ELF-1 (cell line): ENCODE measurements at regions not wholly inside any gene's neighbourhood (a gene's known extent, or its start where the extent isn't known, plus 50 kb on each side); places are given as distances from the start of the nearest gene placed in this dataset.
"Not testable (repeated sequence)": the region's sequence is repeated elsewhere in the genome, so short reads cannot be mapped to it uniquely, and the experiment has no call there.

Experiments
- DNase-seq: peaks from one replicate; pipeline ENCODE4 v3.0.0-alpha.2; 2016; ENCODE audit warnings: low read depth, low spot score

DNA sequence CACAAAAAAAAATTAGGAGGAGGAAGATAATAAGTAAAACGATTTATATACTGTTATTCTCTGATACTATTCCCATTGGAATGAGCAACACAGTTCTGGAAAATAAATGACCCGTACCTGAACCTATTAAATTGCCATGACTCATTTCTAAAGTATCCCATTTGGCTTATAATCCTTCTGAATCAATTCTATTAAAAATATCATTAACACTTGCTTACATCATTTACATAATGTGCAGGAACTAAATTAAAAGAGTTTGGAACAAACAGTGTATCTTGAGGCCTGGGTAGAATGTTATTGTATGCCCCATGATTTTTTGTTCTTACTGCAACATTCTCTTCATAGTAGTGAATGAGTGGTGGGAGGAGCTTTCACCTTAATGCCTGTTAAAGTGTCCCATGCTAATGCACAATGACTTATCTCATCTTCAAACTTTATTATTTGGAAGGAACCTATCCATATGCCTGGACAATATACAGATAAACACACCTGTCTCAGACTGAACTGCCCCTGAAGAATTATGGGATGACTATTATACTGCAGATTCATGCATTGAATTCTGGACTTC, 549.9 kb upstream of the ACVR2A start:
- no peak for DNase-seq

DNA sequence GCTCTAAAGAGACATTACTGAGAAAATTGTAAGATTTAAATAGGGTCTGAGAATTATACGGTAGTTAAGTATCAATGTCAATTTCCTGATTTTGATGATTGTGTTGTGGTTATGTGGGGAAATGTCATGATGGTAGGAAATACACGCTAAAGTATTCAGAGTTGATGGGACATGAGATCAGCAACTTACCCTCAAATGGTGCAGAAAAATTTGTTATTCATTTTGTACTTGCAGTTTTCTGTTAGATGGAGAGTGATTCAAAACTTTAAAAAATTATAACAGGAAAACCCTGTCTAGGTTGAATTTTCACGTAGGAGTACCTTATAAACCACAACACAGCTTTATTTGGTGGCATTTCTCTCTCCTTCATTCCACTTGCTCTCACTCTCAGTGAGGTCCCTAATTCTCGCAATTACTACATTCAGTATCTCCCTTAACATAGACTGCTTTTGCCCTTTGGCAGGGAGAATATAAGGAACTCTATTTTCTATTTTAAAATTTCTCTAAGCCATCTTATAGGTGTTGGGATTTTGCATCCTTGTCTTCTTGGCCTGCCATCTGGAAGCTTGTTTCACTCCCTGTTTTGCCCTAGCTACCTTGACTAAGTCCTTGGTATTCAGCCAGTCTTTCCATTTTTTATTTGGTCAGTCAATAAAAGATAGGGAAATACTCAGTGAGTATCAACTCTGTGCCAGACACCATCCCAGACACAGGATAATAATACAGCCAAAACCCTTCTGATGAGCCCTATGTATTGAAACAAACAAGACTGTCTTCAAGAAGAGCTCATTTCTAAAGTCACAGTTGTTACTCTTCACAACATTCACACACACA, 550.6 kb upstream of the ACVR2A start:
- no peak for DNase-seq

DNA sequence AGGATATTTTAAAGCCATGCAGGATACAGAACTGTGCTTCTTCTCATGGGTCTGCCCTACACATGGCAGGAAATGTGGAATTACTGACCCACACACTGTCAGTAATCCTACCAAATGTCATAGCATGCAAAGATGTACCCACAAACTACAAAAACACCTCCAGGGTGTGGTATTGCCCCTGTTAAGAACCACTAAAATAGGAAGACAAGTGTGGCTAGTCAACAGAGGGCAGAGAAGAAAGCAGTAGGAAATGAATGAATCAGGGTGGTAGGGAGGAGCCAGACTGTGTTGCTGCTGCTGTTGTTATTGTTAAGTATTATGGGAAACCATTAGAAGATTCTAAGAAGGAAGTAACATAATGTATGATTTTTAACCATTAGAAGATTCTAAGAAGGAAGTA, 556.7 kb upstream of the ACVR2A start:
- DNase-seq: no peak

DNA sequence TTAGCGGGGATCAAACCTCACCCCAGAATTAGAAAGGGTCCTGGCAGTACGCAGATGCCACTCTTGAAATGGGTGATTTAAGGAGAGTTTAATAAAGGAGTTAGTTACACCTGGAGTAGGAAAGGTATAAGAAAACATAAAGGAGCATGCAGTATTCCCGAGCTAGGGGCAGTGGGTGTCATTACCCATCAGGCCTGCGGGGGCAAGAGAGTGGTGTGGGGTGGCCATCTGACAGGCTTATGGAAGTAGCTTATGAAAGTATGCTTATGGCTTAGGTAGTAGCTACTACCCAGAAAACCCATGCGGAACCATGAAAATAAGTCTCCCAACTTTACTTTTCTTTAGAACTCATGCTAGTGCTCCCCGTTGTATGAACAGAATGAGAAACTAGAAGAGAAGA, 568.9 kb upstream of the ACVR2A start:
- peak; percentile 9 for DNase-seq

DNA sequence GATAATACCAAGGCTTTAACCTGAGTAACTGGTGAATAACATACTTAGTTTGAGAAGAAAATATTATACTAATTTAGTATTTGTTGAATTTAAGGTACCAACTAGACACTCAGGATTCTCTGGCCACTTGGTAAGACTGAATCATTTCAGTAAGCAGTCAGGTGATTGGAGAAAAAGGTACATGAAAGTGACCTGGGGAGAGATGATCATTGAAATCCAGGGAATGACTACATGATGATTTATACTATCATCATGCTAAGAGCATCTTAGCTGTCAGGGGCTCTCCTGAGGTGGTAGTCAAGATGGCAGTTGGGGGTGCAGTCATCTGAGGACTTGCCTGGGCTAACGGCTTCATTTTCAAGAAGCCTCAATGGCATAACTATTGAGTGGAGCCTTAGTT, 571.2 kb upstream of the ACVR2A start:
- no peak for DNase-seq

DNA sequence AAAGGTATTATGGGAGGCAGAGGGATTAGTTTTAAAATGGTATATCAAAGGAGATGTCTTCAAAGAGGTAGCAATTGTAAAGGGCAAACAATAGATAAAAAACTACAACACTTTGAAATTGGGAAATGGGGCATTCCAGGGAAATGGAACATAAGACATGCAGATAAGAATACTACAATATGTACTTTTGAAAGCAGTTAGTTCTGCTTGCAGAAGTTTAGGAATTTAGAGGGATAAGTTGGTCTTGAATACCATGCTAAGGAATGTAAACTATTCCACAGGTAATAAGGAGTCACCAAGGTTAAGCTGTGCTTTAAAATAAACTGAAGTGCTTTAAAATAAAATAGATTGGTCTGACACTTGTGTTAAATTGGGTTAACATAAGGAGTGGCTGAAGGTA, 571.7 kb upstream of the ACVR2A start:
- no peak for DNase-seq

DNA sequence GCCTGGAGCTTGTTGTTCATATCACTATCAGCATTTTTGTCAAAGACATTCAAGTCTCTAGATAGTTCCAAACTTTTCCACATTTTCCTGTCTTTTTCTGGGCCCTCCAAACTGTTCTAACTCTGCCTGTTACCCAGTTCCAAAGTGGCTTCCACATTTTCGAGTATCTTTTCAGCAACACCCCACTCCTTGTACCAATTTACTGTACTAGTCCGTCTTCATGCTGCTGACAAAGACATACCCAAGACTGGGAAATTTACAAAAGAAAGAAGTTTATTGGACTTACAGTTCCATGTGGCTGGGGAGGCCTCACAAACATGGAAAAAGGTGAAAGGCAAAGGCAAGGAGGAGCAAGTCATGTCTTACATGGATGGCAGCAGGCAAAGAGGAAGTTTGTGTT, 575.2 kb upstream of the ACVR2A start:
- not testable (repeated sequence) for DNase-seq

DNA sequence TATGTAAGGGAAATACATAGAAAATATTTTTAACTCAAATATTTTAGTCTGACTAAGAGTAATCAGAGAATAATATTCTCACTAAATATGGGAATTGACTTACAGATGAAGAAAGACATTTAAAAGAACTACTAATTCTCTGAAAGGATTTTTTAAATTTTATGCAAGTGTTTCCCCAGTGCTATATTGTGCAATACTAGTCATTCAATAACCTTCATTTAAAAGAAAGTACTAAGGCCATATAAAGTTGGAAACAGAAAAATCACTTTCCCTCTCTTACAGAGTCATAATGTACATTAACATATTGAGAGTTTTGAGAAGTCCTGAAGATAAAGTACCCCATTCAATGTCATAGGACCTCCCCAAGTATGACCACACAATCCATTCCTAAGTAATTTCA, 584.6 kb upstream of the ACVR2A start:
- DNase-seq: no peak

DNA sequence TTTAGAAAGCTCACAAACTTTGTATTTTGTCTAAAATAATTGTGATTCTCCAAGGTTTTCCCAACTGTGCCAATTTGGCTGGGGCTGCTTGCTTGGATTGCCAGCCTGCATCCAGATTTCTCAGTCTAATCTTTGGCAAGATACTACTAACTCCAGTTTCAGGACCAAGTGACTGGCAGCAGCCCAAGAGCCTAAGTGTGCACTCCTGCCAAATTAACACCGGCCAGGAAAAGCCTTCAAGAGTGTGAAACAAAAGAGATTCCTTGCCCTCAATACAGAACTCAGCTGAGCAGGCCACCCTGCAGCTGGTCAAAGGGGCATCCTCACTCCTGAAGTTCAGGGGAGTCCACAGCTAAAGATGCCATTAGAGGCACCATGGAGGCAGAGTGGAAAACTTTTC, 589.0 kb upstream of the ACVR2A start:
- DNase-seq: no peak

DNA sequence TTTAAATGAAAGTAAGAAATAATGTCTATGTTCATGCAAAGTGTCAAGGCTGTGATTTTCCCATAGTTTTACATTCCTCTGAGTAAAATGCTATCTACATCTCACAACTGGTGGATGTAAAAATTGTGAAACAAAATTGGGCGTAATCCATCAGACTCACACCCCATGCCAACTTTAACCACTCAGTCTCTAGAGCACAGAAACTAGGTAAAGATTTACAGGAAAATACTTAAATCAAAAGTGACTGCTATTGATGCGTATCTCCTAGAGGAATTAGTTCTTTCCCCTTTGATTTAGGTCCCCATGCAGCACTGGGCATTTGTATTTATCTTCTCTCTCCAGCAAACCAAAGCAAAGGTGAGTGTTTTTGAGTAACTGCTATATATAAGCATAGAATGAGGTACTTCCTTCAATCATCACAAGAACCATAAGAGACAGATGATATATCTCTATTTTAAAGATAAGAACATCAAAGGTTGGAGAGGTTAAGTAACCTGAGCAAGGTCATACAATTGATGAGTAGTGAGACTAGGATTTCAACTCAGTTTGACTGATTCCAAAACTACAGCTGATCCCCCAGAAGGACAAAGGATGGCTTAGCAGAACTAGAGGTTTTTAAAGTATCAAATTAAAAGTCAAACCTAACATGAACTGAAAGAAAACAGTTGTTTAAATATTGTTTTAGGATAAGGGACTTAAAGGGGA, 594.0 kb upstream of the ACVR2A start:
- no peak for DNase-seq

DNA sequence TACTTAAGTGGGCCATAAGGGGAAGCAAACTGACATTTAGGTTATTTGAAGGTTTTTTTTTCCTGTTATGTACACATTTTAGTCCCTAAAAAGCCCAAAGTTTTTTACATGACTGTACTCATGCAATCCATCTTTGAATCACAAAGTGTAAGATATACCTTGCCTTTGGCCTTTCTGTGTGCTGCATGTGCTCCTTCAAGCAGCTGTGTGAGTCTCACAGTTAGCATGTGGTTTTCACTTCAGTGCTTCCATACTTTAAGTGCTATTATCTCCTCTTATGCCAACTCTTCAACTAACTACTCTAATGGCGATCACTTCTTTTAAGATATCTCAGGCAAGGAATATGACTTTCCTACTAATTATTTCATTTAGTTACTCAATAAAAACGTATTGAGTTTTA, 597.1 kb upstream of the ACVR2A start:
- no peak for DNase-seq

DNA sequence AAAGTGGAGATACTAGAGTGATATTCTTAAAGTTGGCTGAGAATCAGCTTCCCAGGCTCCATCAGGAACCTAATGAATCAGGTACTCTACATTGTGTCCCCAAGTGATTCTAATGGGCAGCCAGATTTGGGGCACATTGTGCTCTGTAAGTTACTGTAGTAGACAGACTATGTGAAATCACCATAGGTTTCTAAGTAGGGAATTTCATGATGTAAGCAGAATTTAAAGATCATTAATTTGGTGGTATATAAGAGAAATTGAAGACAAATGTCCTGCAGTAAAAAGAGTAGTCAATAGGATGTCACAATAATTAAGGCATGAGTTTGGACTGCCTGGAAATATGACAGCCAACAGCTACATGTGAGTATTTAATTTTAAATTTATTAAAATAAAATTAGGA, 602.4 kb upstream of the ACVR2A start:
- DNase-seq: no peak

DNA sequence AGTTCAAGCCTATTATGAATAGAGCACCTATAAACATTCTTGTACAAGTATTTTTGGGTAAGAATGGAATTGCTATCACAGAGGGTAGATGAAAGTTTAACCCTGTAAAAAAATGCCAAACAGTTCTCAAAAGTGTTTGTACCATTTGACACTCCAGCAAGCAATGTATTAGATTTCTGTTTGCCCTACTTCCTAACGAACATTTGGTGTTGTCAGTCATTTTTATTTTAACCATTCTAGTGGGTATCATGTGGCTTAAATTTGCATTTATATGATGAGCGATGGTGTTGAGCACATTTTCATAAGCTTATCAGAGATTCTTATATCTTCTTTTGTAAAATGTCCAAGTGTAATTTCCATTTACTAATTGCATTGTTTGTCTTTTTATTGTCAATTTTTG, 608.2 kb upstream of the ACVR2A start:
- DNase-seq: no peak

DNA sequence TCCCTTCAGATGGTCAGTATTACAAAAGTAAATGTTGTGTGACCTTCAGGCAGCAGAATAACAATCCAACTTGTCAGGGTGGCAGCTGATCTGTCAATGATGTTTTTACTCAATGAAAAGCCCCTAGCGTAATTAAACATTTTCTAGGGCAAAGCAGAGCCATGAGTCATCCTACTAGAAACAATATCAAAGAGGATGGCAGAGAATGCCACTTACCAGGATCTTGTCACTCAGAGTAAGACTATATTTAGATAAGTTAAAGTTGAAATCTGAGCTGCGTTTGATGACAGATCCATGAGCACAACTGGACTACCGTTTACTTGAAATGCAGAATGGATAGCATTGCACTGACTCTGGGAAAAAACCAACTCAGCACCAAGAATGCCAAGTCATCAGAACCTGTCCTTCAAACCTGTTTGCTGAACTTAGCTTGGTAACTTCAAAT, 612.6 kb upstream of the ACVR2A start:
- DNase-seq: no peak

DNA sequence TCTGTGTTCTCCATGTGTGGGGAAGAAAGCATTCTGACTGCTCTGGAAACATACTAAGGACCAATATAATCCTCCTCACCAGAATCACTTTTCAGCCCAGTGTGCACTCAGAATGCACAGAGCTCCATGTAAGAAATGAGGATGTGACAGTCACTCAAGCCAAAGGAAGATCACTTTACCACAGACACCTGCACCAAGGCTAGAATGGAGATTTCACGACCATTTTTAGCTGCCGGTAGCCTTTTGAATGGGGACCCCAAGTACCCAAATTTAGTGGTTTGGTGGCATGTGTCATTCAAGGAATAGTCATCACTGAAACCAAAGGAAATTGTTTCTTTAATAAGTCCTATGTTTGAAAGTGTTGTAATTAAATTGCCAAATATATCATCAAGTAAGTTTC, 613.2 kb upstream of the ACVR2A start:
- DNase-seq: no peak

DNA sequence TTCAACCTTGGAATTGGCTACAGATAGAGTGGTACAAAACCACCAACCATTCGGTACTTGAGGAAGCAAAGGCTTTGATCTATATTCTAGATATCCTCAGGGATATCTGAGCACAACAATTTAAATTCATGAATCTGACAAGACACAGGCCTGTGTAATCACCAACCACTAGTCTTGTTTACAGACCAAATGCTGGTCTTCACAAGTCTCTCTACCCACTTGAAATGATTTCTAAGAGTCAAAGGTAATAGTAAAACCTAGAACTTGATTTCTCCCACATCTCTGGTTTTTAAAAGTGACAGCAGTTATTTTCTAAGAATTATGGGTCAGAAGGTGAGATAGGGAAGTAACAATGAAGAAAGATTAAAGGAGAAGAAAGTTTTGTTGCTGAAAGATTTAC, 613.7 kb upstream of the ACVR2A start:
- DNase-seq: no peak

DNA sequence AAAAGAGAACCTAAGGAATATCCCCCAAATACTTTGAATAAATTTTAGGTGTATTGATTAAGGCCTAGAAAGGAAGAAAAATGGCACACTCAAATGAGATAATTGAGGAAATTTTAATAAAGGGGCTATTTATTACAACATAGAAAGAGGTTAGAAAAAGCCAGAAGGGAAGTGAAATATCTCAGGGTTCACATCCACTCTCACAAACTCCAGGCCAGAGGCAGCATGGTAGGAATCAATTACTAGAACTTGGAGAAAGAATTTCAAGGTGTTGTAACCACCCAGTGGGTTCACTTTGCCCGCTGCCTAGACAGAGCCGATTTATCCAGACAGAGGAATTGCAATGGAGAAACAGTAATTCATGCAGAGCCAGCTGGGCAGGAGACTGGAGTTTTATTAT, 617.5 kb upstream of the ACVR2A start:
- DNase-seq: no peak

DNA sequence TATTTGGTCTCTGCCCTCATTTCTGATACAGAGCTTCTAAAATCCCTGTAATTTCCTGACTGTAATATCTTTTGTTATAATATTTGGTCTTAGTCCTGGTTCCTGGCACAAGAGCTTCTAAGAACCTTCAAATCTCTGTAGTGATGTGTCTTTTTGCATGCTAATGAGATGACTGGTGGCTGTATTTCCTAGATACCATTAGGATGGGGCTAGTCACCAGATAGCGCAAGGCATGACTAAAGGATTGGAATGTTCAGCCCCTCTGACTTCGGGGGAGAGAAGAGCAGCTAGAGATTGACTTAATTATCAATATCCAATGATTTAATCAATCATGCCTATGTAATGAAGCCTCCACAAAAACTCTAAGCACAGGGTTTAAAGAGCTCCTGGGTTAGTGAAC, 620.8 kb upstream of the ACVR2A start:
- no peak for DNase-seq

DNA sequence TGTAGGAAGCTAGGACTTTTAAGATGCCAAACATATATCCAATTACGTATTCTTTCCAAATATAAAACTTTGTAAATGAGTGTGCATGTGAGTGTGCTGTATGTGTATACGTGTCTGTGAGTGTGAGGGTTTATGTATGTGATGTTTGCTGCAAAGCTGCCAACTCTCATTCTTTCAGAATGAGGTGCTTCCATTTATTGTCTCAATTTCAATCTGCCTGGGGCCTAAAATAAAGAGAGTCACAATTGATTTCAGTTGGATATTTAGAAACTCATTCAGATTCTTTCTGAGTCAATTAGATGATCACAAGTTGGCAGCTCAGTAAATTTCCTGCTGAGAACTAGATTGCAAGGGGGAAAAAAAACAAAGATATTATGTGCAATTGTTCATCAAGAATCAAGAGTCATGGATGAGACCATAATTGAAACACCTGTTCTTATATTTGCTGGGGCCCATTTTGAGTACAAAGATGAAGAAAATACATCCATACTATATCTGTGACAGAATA, 621.2 kb upstream of the ACVR2A start:
- no peak for DNase-seq

DNA sequence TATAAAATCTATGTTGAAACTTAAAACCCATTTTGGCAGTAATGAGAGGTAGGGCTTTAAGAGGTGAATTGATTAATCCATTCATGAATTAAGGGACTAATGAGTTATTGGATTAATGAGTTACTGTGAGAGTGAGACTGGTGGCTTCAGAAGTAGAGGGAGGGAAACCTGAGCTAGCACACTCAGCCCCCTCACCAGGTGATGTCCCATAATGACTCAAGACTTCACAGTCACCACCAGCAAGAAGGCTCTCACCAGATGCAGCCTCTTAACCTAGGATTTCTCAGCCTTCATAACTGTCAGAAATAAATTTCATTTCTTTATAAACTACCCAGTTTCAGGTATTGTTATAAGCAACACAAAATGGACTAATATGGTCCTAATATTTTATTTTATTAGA, 621.7 kb upstream of the ACVR2A start:
- DNase-seq: no peak

DNA sequence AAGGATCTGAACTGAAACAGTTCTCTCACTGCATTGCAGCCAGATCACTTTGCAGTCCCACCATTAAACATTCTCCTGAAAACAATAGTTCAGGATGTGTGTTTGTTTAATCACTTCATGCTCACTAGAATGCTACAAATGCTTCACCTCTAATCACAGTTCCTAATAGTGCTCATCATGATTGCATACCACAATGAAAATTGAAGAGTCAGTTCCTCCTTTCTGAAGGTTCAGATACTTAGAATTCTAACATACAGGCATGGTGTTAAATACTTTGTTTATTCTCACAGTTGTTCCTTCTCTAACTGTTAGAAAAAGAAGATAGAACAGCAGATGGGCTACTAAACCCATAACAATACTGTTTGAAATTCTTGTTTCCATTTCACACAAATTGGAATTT, 622.3 kb upstream of the ACVR2A start:
- DNase-seq: no peak

DNA sequence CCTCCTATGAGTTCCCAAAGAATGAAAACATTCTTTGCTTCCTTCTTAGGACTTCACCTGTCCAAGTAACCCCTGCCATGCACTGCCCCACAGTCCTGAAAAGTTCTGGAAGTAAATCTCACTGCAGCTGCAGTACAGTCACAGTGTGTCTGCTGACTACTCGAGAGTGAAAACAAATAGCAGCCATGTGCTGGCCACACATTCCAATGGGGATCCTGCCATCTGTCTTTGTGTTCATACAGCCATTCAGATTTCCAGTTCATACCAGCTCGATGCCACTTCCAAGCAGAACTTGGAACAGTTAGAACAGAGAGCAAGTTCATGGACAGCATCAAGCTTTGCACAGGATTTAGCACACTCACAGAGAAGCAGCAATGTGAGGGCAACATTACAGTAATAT, 629.9 kb upstream of the ACVR2A start:
- no peak for DNase-seq

DNA sequence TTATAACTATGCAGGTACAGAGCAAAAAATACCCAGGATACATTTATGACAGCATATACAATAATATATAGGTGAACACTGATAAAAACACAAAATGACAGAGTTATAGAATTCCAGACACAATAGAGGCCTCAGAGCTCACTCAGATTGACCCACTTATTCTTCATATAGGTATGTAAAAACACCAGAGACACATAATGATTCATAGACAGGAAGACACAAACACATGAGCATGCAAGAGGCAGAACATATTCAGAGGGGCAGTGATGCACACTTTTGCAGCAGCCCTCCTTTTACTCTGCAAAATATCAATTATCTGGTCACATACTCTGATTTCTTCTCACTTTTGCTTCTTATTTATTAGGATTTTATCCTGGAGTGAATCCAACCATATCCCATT, 633.3 kb upstream of the ACVR2A start:
- DNase-seq: no peak
